Fibroblast of pulmonary artery (primary cell): ENCODE measurements at regions not wholly inside any gene's neighbourhood (a gene's known extent, or its start where the extent isn't known, plus 50 kb on each side); places are given as distances from the start of the nearest gene placed in this dataset.

Experiments
- DNase-seq: peaks from one replicate; pipeline ENCODE4 v3.0.0-alpha.2; 2010; ENCODE audit warnings: low read depth
- H3K4me3 ChIP-seq: replicated peaks from 2 replicates; pipeline ENCODE4 v1.5.1; 2011; ENCODE audit warnings: low read depth, mild to moderate bottlenecking, control low read depth, low read length, moderate library complexity
- TF ChIP-seq, protein P1 (sequence below): IDR thresholded peaks from 2 replicates; pipeline ENCODE4 v1.5.1; 2011; ENCODE audit warnings: mild to moderate bottlenecking, control low read depth, low read length, inconsistent platforms; ENCODE audit errors: missing control alignments

DNA sequence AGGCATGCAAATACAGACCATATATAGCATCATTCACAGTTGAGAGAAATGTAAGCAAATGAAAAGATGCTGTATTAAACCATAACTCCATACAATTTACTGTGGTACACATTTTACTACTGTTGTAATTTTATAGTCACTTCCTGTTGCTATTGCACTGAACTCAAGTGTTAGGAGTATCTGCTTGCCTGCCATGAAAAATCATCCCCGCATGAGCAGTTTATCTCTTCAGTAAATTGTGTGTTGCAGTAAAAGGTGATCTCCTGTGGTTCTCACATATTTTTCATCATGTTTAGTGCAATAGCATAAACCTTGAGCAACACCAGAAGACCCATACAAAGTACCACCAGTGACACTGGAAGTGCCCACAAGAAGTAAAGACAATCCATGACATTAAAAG, 1153.4 kb downstream of the FAT4 start:
- TF ChIP-seq, protein P1, sequence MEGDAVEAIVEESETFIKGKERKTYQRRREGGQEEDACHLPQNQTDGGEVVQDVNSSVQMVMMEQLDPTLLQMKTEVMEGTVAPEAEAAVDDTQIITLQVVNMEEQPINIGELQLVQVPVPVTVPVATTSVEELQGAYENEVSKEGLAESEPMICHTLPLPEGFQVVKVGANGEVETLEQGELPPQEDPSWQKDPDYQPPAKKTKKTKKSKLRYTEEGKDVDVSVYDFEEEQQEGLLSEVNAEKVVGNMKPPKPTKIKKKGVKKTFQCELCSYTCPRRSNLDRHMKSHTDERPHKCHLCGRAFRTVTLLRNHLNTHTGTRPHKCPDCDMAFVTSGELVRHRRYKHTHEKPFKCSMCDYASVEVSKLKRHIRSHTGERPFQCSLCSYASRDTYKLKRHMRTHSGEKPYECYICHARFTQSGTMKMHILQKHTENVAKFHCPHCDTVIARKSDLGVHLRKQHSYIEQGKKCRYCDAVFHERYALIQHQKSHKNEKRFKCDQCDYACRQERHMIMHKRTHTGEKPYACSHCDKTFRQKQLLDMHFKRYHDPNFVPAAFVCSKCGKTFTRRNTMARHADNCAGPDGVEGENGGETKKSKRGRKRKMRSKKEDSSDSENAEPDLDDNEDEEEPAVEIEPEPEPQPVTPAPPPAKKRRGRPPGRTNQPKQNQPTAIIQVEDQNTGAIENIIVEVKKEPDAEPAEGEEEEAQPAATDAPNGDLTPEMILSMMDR, result no peak
- DNase-seq, result no peak
- H3K4me3 ChIP-seq, result no peak overlapping the region

DNA sequence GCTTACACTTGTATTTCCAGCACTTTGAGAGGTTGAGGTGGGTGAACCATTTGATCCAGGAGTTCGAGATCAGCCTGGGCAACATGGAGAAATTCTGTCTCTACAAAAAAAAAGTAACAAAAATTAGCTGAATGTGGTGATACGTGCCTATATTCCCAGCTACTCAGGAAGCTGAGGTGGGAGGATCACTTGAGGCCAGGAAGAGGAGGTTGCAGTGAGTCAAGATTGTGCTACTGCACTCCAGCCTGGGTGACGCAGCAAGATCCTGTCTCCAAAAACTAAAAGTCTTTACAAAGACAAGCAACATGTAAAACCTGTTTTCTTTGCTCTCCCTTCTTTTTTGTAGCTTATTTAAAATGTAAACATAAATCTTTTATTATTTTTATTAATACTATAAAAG, 1156.1 kb downstream of the FAT4 start:
- H3K4me3 ChIP-seq, result no peak overlapping the region
- peak; percentile 83 for DNase-seq
- TF ChIP-seq, protein P1, result no peak

DNA sequence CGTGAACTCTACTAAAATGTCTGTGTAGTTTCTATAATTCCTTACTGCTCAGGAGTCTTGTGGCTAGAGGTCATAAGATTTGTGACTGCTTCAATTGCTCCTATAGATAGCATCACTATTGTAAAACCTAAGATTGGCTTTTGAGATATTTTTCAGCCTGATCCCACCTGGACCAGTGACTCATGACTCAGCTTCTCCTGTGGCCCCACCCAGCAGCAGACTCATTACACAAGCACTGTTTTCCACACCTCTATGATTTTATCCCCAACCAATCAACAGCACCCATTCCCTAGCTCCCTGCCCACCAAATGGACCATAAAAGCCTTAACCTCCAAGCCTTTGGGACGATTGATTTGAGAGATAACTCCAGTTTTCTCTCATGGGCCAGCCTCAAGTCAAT, 1157.0 kb upstream of the INTU start:
- TF ChIP-seq, protein P1, result no peak
- no peak overlapping the region for H3K4me3 ChIP-seq
- DNase-seq, result no peak

DNA sequence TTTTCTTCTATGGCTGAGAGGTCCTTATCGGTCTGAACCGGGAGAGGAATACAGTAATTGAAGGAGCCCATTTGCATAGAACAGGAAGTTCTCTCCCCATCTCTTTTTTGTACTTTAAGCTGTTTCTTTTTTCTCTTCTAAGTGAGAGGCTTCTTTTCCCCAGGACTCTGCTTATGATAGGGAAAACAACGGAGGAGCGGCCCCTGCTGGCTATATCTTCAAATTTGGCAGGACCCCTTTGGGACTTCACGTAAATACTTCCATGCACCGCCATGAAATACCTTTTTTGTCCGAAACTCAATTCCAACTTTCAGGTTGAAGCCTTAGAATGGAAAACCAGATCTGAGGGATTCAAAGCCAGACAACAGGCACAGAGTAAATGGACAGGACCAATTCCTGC, 1153.0 kb upstream of the INTU start:
- DNase-seq, result no peak
- no peak overlapping the region for H3K4me3 ChIP-seq
- TF ChIP-seq, protein P1, result no peak

GRCh38 chr4:126482311-126482710, 1150.4 kb upstream of the INTU start:
- TF ChIP-seq, protein P1, result no peak
- no peak overlapping the region for H3K4me3 ChIP-seq
- no peak for DNase-seq

GRCh38 chr4:126486377-126486776, 1146.4 kb upstream of the INTU start:
- no peak for DNase-seq
- no peak overlapping the region for H3K4me3 ChIP-seq
- TF ChIP-seq, protein P1, result no peak

DNA sequence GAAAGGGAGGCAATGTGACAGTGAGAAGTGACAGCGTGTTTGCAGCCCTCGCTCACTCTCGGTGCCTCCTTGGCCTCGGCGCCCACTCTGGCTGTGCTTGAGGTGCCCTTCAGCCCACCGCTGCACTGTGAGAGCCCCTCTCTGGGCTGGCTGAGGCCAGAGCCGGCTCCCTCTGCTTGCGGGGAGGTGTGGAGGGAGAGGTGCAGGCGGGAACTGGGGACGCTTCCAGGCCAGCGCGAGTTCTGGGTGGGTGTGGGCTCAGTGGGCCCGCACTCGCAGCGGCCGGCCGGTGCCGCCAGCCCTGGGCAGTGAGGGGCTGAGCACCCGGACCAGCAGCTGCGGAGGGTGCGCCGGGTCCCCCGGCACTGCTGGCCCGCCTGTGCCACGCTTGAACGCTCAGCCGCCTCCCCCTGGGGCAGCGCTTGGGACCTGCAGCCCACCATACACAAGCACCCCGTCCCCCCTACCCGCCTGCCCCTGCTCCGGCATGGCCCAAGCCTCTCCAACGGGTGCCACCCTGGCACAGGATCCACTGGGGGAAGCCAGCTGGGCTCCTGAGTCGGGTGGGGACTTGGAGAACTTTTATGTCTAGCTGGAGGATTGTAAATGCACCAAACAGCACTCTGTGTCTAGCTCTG, 1142.8 kb upstream of the INTU start:
- TF ChIP-seq, protein P1, result no peak
- no peak overlapping the region for H3K4me3 ChIP-seq
- no peak for DNase-seq
